HepG2 (cell line): ENCODE measurements at regions not wholly inside any gene's neighbourhood (a gene's known extent, or its start where the extent isn't known, plus 50 kb on each side); places are given as distances from the start of the nearest gene placed in this dataset.
"Not testable (repeated sequence)": the region's sequence is repeated elsewhere in the genome, so short reads cannot be mapped to it uniquely, and the experiment has no call there.

Experiments used
- ATAC-seq: fragments of 200-7000 bp; cut with Tn5 transposase; 3 replicates; pipeline ENCODE4 v1.9.1; 2020; ENCODE audit warnings: mild to moderate bottlenecking, moderate library complexity
- BruUV-seq: library from RNA; stranded (reverse); fragments of 400-500 nt; replicated peaks from 2 replicates; lab custom pipeline; 2021; lab: Mats Ljungman, UMichigan
- CTCF ChIA-PET: fragments of 300-600 bp; formaldehyde crosslinking; extraction: SDS; loops from one replicate; lab custom pipeline; 2021; ENCODE audit warnings: low total read pairs, inconsistent platforms, low intra/inter-chr PET ratio; lab: Yijun Ruan, JAX
- POLR2A ChIA-PET: fragments of 350-600 bp; sonication (Branson Sonifier 250); formaldehyde crosslinking; loops from one replicate; lab custom pipeline; 2020; ENCODE audit warnings: antibody characterized with exemption, inconsistent platforms; lab: Yijun Ruan, JAX
- DNase-seq: peaks from one replicate; pipeline ENCODE4 v3.0.0-alpha.2; 2015; ENCODE audit warnings: low spot score
- FAIRE-seq: peaks from 3 replicates; lab custom pipeline; 2011; peaks lifted over from hg19 to GRCh38; lab: Jason Lieb, UNC
- H2AFZ ChIP-seq: one replicate; pipeline ENCODE4 v1.6.1; 2011; ENCODE audit warnings: low read length, inconsistent platforms
- H3K27ac ChIP-seq: fragments of 300-600 bp; 3 replicates; pipeline ENCODE4 v1.8.0; 2011; ENCODE audit warnings: mixed run types, mild to moderate bottlenecking, mixed read lengths, low read length, inconsistent platforms; ENCODE audit not compliant: insufficient read depth; ENCODE audit errors: extremely low read length
- H3K27me3 ChIP-seq, 2 experiments: fragments of 200-600 bp in 1 of 2; 2 replicates in 1 of 2; 3 replicates in 1 of 2; pipeline versions ENCODE4 v1.6.0 to v1.8.0; 2011; ENCODE audit warnings: low read length in 2 of 2, mild to moderate bottlenecking in 2 of 2, moderate library complexity in 2 of 2, inconsistent platforms in 1 of 2; ENCODE audit not compliant: insufficient read depth in 2 of 2, control insufficient read depth in 1 of 2
- H3K36me3 ChIP-seq, 2 experiments: fragments of 200-600 bp in 1 of 2; replicated peaks in 1 of 2; 2 replicates in 1 of 2; 3 replicates in 1 of 2; pipeline versions ENCODE4 v1.5.1 to v1.8.0; 2011; ENCODE audit warnings: low read length in 2 of 2, inconsistent platforms in 1 of 2; ENCODE audit not compliant: insufficient read depth in 2 of 2, control insufficient read depth in 1 of 2
- H3K4me1 ChIP-seq: 2 replicates; pipeline ENCODE4 v1.5.1; 2012; ENCODE audit warnings: low read length, inconsistent platforms; ENCODE audit not compliant: insufficient read depth
- H3K4me2 ChIP-seq: 2 replicates; pipeline ENCODE4 v1.6.0; 2011; ENCODE audit warnings: low read depth, low read length, inconsistent platforms
- H3K4me3 ChIP-seq, 3 experiments: fragments of 200-600 bp in 1 of 3; sonication (generic), shearing (Covaris generic) in 1 of 3; replicated peaks in 1 of 3; 2 replicates each; pipeline ENCODE4 v1.5.1; 2011 to 2016; ENCODE audit warnings: low read length in 3 of 3, inconsistent platforms in 2 of 3, low read depth in 2 of 3, mild to moderate bottlenecking in 2 of 3, control low read depth in 1 of 3, mixed read lengths in 1 of 3; ENCODE audit not compliant: insufficient read depth in 1 of 3
- H3K79me2 ChIP-seq: one replicate; pipeline ENCODE4 v1.6.1; 2011; ENCODE audit warnings: low read length, inconsistent platforms; ENCODE audit not compliant: insufficient read depth
- H3K9ac ChIP-seq: 2 replicates; pipeline ENCODE4 v1.6.0; 2011; ENCODE audit warnings: mild to moderate bottlenecking, low read depth, low read length, inconsistent platforms; ENCODE audit not compliant: insufficient read depth
- H3K9me3 ChIP-seq: 2 replicates; pipeline ENCODE4 v1.5.1; 2012; ENCODE audit warnings: mild to moderate bottlenecking, low read length
- H4K20me1 ChIP-seq: 2 replicates; pipeline ENCODE4 v1.6.0; 2011; ENCODE audit warnings: inconsistent platforms, mild to moderate bottlenecking, low read length, moderate library complexity; ENCODE audit not compliant: insufficient read depth
- KDM1A ChIP-seq: IDR thresholded peaks from 2 replicates; pipeline ENCODE4 v1.6.1; 2016; ENCODE audit warnings: missing compliant biosample characterization
- SATB2 ChIP-seq: sonication (generic); formaldehyde crosslinking; IDR thresholded peaks from 2 replicates; pipeline ENCODE4 v1.5.0; 2020; ENCODE audit warnings: missing genetic modification reagents
- STAT6 ChIP-seq: sonication (generic); formaldehyde crosslinking; IDR thresholded peaks from 2 replicates; pipeline ENCODE4 v1.4.0; 2020; ENCODE audit warnings: missing genetic modification reagents, mild to moderate bottlenecking, borderline replicate concordance
- ZNF777 ChIP-seq: sonication (generic); formaldehyde crosslinking; IDR thresholded peaks from 2 replicates; pipeline ENCODE4 v1.4.0; 2020; ENCODE audit warnings: missing genetic modification reagents
- ZNF790 ChIP-seq: sonication (generic); formaldehyde crosslinking; IDR thresholded peaks from 2 replicates; pipeline ENCODE4 v1.8.0; 2022; ENCODE audit warnings: missing genetic modification reagents, mild to moderate bottlenecking, borderline replicate concordance
- WGBS: methylation state at CpG from one replicate; pipeline ENCODE4 v1.1.6; 2017; ENCODE audit warnings: low lambda C conversion rate; 5-methylcytosine and 5-hydroxymethylcytosine counted together
- in situ Hi-C: cut with HindIII; loops from 2 replicates; pipeline ENCODE4 v1.10.0; 2017; ENCODE audit warnings: low pct_unique_long_range_greater_than_20kb; ENCODE audit not compliant: extremely low pct_ligation_motif_present
- intact Hi-C: fragments of 100-400 bp; cut with micrococcal nuclease; formaldehyde crosslinking; loops from one replicate; pipeline ENCODE4 v1.10.0; 2022; ENCODE audit not compliant: unreplicated experiment
- TF ChIP-seq, protein P1 (sequence below): sonication (generic); formaldehyde crosslinking; IDR thresholded peaks from 2 replicates; pipeline ENCODE4 v1.4.0; 2020; ENCODE audit warnings: missing genetic modification reagents

DNA sequence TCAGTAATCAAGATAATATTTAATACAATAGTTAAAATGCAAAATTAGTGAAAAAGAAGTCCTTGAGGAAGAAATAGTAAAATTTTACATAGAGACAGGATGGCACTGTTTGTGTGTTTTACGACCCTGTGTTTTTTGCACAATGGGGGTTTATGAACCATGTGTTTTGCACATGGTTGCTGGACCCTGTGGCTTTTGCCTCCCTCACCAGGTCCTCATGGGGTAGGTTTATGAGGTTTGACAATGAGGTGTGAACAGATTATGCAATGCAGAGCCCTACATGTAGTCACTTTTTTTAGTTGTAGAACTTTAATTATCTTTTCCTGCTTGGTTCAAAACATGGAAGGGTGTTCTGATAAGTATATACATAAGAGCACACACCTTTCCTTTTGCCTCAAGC lies 366.3 kb upstream of the FAR2 start (continued):
- TF ChIP-seq STAT6 = no peak

DNA sequence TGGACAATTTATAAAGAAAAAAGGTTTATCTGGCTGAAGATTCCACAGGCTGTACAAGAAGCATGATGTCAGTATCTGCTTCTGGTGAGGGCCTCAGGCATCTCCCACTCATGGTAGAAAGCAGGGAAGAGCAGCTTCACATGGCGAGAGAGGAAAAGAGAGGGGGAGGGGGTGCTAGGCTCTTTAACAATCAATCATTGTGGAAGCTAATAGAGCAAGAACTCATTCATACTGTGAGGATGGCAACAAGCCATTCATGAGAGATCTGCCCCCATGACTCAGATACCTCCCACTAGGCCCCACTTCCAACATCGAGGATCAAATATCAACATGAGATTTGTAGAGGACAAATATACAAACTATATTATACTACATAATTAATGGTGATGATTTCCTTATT lies 361.9 kb upstream of the FAR2 start:
- Histone ChIP-seq H3K4me2 (no peak overlapping the region), H4K20me1 (no peaks in the 10 kb centered on the region), H3K4me1 (no peaks in the 10 kb centered on the region), H3K36me3 (no peaks in the 10 kb centered on the region), H3K9ac (no peak overlapping the region), H3K79me2 (no peaks in the 10 kb centered on the region), H3K27ac (no peak overlapping the region), H2AFZ (no peak overlapping the region), H3K9me3 (no peaks in the 10 kb centered on the region), H3K4me3 (no peak overlapping the region), H3K27me3 (no peaks in the 10 kb centered on the region; a peak in 1 of 5 replicates)
- BruUV-seq = no TSS peak
- ChIA-PET POLR2A (no interaction called here), CTCF (no interaction called here)
- FAIRE-seq (no peak), ATAC-seq (no peak), DNase-seq (no peak)
- intact Hi-C loops = no loop called here
- WGBS = 0% methylated on average over 2 of the region's 2 CpGs
- TF ChIP-seq SATB2 (no peak), ZNF790 (CRISPR knock-in tag) (no peak), ZNF777 (CRISPR knock-in tag) (no peak), KDM1A (CRISPR knock-in tag) (no peak)
- TF ChIP-seq, protein P1, sequence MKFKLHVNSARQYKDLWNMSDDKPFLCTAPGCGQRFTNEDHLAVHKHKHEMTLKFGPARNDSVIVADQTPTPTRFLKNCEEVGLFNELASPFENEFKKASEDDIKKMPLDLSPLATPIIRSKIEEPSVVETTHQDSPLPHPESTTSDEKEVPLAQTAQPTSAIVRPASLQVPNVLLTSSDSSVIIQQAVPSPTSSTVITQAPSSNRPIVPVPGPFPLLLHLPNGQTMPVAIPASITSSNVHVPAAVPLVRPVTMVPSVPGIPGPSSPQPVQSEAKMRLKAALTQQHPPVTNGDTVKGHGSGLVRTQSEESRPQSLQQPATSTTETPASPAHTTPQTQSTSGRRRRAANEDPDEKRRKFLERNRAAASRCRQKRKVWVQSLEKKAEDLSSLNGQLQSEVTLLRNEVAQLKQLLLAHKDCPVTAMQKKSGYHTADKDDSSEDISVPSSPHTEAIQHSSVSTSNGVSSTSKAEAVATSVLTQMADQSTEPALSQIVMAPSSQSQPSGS (CRISPR knock-in tag) = no peak
- in situ Hi-C loops = no loop called here

GRCh38 chr12:28788256-28788655 lies 360.8 kb upstream of the FAR2 start:
- H3K79me2 ChIP-seq, FAIRE-seq, H3K4me1 ChIP-seq, H4K20me1 ChIP-seq, H3K4me3 ChIP-seq, H3K36me3 ChIP-seq, H3K27ac ChIP-seq, DNase-seq, POLR2A ChIA-PET, H3K4me2 ChIP-seq, in situ Hi-C loops, H2AFZ ChIP-seq, ATAC-seq, H3K9ac ChIP-seq, H3K9me3 ChIP-seq, H3K27me3 ChIP-seq, BruUV-seq, intact Hi-C loops, CTCF ChIA-PET: not testable (repeated sequence)
